Neural cell (in vitro differentiated cells): ENCODE measurements at regions not wholly inside any gene's neighbourhood (a gene's known extent, or its start where the extent isn't known, plus 50 kb on each side); places are given as distances from the start of the nearest gene placed in this dataset.
A peak's percentile ranks its signal among the peaks of the same experiment; 100 is the strongest.

ENCODE experiments used
- H2AFZ ChIP-seq: fragments of 200-600, 300-800 bp; sonication (generic), shearing (Covaris generic); 2 replicates; pipeline ENCODE4 v1.6.0; 2014; ENCODE audit warnings: low read depth, mild to moderate bottlenecking, antibody characterized with exemption, low read length, moderate library complexity
- H3F3A ChIP-seq: fragments of 200-600 bp; shearing (Covaris generic); 2 replicates; pipeline ENCODE4 v1.6.1; 2016; ENCODE audit warnings: mild to moderate bottlenecking, moderate library complexity, mixed read lengths, antibody characterized with exemption, low read length; ENCODE audit not compliant: insufficient read depth, poor library complexity, severe bottlenecking
- H3K27ac ChIP-seq: fragments of 200-600, 300-800 bp; sonication (generic), shearing (Covaris generic); 2 replicates; pipeline ENCODE4 v1.5.1; 2014; ENCODE audit warnings: mild to moderate bottlenecking, low read length, moderate library complexity
- H3K27me3 ChIP-seq: fragments of 300-800, 200-600 bp; sonication (generic), shearing (Covaris generic); 2 replicates; pipeline ENCODE4 v1.6.0; 2014; ENCODE audit warnings: mild to moderate bottlenecking, low read depth, low read length, moderate library complexity; ENCODE audit not compliant: insufficient read depth
- H3K36me3 ChIP-seq: fragments of 300-800, 200-600 bp; sonication (generic), shearing (Covaris generic); 2 replicates; pipeline ENCODE4 v1.5.1; 2014; ENCODE audit warnings: mild to moderate bottlenecking, antibody characterized with exemption, low read length, moderate library complexity; ENCODE audit not compliant: insufficient read depth
- H3K4me2 ChIP-seq: fragments of 300-800, 200-600 bp; sonication (generic), shearing (Covaris generic); 2 replicates; pipeline ENCODE4 v1.6.0; 2014; ENCODE audit warnings: mild to moderate bottlenecking, low read length
- H3K4me3 ChIP-seq: fragments of 300-800, 200-600 bp; sonication (generic), shearing (Covaris generic); 2 replicates; pipeline ENCODE4 v1.5.1; 2014; ENCODE audit warnings: mild to moderate bottlenecking, low read length, moderate library complexity
- H3K79me2 ChIP-seq: fragments of 200-600 bp; shearing (Covaris generic); replicated peaks from 2 replicates; pipeline ENCODE4 v1.6.0; 2014; ENCODE audit warnings: mild to moderate bottlenecking, low read length, moderate library complexity; ENCODE audit not compliant: insufficient read depth
- H3K9ac ChIP-seq: fragments of 300-800, 200-600 bp; sonication (generic), shearing (Covaris generic); 2 replicates; pipeline ENCODE4 v1.6.1; 2016; ENCODE audit warnings: mild to moderate bottlenecking, low read length, mixed read lengths
- H3K9me2 ChIP-seq: fragments of 200-600 bp; shearing (Covaris generic); 2 replicates; pipeline ENCODE4 v1.6.1; 2016; ENCODE audit warnings: mild to moderate bottlenecking, low read length, mixed read lengths; ENCODE audit not compliant: insufficient read depth
- H3K9me3 ChIP-seq: fragments of 200-600, 300-800 bp; sonication (generic), shearing (Covaris generic); 2 replicates; pipeline ENCODE4 v1.6.1; 2016; ENCODE audit warnings: mild to moderate bottlenecking, mixed run types, low read length, moderate library complexity, mixed read lengths
- H4K20me1 ChIP-seq: fragments of 200-600 bp; shearing (Covaris generic); 2 replicates; pipeline ENCODE4 v1.6.1; 2016; ENCODE audit warnings: mild to moderate bottlenecking, mixed run types; ENCODE audit not compliant: insufficient read depth
- CTCF ChIP-seq: fragments of 450-650 bp; IDR thresholded peaks from 2 replicates; pipeline ENCODE4 v1.5.1; 2014; ENCODE audit warnings: antibody characterized with exemption, mild to moderate bottlenecking, moderate library complexity; ENCODE audit not compliant: poor library complexity, severe bottlenecking
- EP300 ChIP-seq: fragments of 450-650 bp; conservative IDR thresholded peaks from 2 replicates; pipeline ENCODE4 v1.6.1; 2014; ENCODE audit warnings: antibody characterized with exemption, mild to moderate bottlenecking, moderate library complexity; ENCODE audit not compliant: poor library complexity, severe bottlenecking
- EZH2 ChIP-seq: fragments of 200-600, 300-800 bp; shearing (Covaris generic), sonication (generic); IDR thresholded peaks from 2 replicates; pipeline ENCODE4 v1.6.1; 2014; ENCODE audit warnings: antibody characterized with exemption, low read length, borderline replicate concordance, mild to moderate bottlenecking; ENCODE audit not compliant: insufficient read depth, poor library complexity, severe bottlenecking
- MXI1 ChIP-seq: fragments of 450-650 bp; conservative IDR thresholded peaks from 2 replicates; pipeline ENCODE4 v1.6.1; 2014; ENCODE audit warnings: antibody characterized with exemption, mild to moderate bottlenecking; ENCODE audit not compliant: poor library complexity, severe bottlenecking
- POLR2AphosphoS5 ChIP-seq: IDR thresholded peaks from 2 replicates; pipeline ENCODE4 v1.6.1; 2012
- RAD21 ChIP-seq: fragments of 450-650 bp; conservative IDR thresholded peaks from 2 replicates; pipeline ENCODE4 v1.6.1; 2014; ENCODE audit warnings: antibody characterized with exemption, mild to moderate bottlenecking, moderate library complexity
- REST ChIP-seq: IDR thresholded peaks from 2 replicates; pipeline ENCODE4 v1.6.1; 2012; ENCODE audit warnings: borderline replicate concordance
- SMC3 ChIP-seq: fragments of 450-650 bp; conservative IDR thresholded peaks from 2 replicates; pipeline ENCODE4 v1.6.1; 2014; ENCODE audit warnings: antibody characterized with exemption, mild to moderate bottlenecking, moderate library complexity; ENCODE audit not compliant: poor library complexity
- TAF1 ChIP-seq: IDR thresholded peaks from 2 replicates; pipeline ENCODE4 v1.6.1; 2012; ENCODE audit warnings: low read depth

GRCh38 chr20:40268321-40269075, 420.5 kb downstream of the MAFB start:
- Histone ChIP-seq H4K20me1 (no peaks in the 10 kb centered on the region), H3K9me2 (no peaks in the 10 kb centered on the region), H3F3A (no peaks in the 10 kb centered on the region), H3K36me3 (no peaks in the 10 kb centered on the region), H3K27ac (no peak overlapping the region), H3K4me3 (no peak overlapping the region), H3K9me3 (no peaks in the 10 kb centered on the region), H3K9ac (no peak overlapping the region), H2AFZ (no peak overlapping the region), H3K79me2 (no peaks in the 10 kb centered on the region), H3K4me2 (no peak overlapping the region), H3K27me3 (no peaks in the 10 kb centered on the region)
- TF ChIP-seq EP300: no peak
- TF ChIP-seq CTCF: no peak
- TF ChIP-seq EZH2: no peak
- no peak for TF ChIP-seq RAD21
- TF ChIP-seq REST: no peak
- TF ChIP-seq MXI1: no peak
- TF ChIP-seq POLR2AphosphoS5: no peak
- no peak for TF ChIP-seq SMC3
- TF ChIP-seq TAF1: no peak

GRCh38 chr20:40265825-40266533, 423.1 kb downstream of the MAFB start:
- Histone ChIP-seq H3K4me2 (no peak overlapping the region), H3K27ac (no peak overlapping the region), H3K4me3 (no peak overlapping the region), H3K36me3 (no peaks in the 10 kb centered on the region), H3K27me3 (no peaks in the 10 kb centered on the region), H3K9me2 (no peaks in the 10 kb centered on the region), H4K20me1 (no peaks in the 10 kb centered on the region), H3K9ac (no peak overlapping the region), H3K79me2 (no peaks in the 10 kb centered on the region), H3K9me3 (no peaks in the 10 kb centered on the region), H2AFZ (no peak overlapping the region), H3F3A (no peaks in the 10 kb centered on the region)
- no peak for TF ChIP-seq TAF1
- peak; percentile 47 for TF ChIP-seq CTCF
- peak; percentile 45 for TF ChIP-seq SMC3
